ENCODE measurements at regions not wholly inside any gene's neighbourhood (a gene's known extent, or its start where the extent isn't known, plus 50 kb on each side); places are given as distances from the start of the nearest gene placed in this dataset.

DNA sequence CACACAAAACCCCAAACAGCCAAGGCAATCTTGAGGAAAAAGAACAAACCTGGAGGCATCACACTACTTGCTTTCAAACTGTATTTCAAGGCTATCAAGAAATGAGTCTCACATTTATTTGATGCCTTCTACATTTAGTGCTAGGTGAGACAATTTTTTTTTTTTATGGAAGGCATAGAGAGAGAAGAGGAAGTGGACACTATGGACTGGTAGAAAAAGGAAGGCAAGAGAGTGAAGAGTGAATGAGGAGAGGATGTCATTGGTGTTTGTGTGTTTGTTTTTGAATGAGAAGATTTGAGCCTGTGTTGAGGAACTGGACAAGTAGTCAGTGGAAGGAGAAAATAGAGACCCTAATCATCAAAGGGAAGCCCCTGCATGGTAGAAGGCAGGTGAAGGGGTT lies 182.0 kb upstream of the JAG1 start:
- TF ChIP-seq, protein P1, sequence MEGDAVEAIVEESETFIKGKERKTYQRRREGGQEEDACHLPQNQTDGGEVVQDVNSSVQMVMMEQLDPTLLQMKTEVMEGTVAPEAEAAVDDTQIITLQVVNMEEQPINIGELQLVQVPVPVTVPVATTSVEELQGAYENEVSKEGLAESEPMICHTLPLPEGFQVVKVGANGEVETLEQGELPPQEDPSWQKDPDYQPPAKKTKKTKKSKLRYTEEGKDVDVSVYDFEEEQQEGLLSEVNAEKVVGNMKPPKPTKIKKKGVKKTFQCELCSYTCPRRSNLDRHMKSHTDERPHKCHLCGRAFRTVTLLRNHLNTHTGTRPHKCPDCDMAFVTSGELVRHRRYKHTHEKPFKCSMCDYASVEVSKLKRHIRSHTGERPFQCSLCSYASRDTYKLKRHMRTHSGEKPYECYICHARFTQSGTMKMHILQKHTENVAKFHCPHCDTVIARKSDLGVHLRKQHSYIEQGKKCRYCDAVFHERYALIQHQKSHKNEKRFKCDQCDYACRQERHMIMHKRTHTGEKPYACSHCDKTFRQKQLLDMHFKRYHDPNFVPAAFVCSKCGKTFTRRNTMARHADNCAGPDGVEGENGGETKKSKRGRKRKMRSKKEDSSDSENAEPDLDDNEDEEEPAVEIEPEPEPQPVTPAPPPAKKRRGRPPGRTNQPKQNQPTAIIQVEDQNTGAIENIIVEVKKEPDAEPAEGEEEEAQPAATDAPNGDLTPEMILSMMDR (conservative IDR thresholded peaks at IDR 0.05; ENCODE audit: low read length), result no peak
- no peak for TF ChIP-seq EZH2phosphoT487 (IDR thresholded peaks at IDR 0.05; ENCODE audit: borderline replicate concordance, low read depth, low read length)
- no peaks in the 10 kb centered on the region for H3K36me3 ChIP-seq (ENCODE audit: insufficient read depth, low read length)
- no peaks in the 10 kb centered on the region for H3K4me1 ChIP-seq (ENCODE audit: insufficient read depth, low read length, poor library complexity, severe bottlenecking)
- intact Hi-C loops (cut with micrococcal nuclease; ENCODE audit: unreplicated experiment), result no loop called here
- H2AFZ ChIP-seq (ENCODE audit: low read length), result no peak overlapping the region
- BruUV-seq (replicated peaks), result no TSS peak
- no peaks in the 10 kb centered on the region for H3K9me2 ChIP-seq (ENCODE audit: insufficient read depth, low read length)
- H3K27ac ChIP-seq (ENCODE audit: low read depth, low read length, poor library complexity, severe bottlenecking), result no peak overlapping the region
- H3K4me2 ChIP-seq (ENCODE audit: low read length), result no peak overlapping the region
- no peaks in the 10 kb centered on the region for H4K20me1 ChIP-seq (ENCODE audit: insufficient read depth, low read length)
- H3K9me3 ChIP-seq (ENCODE audit: low read length), result no peaks in the 10 kb centered on the region
- no peaks in the 10 kb centered on the region for H3K79me2 ChIP-seq (ENCODE audit: insufficient read depth, low read depth, low read length)
- no peak overlapping the region for H3K4me3 ChIP-seq (ENCODE audit: low read depth, low read length, poor library complexity, severe bottlenecking)
- DNase-seq (ENCODE audit: low spot score), result no peak
- POLR2A ChIA-PET, result no interaction called here
- CTCF ChIA-PET (ENCODE audit: unreplicated experiment), result no interaction called here

DNA sequence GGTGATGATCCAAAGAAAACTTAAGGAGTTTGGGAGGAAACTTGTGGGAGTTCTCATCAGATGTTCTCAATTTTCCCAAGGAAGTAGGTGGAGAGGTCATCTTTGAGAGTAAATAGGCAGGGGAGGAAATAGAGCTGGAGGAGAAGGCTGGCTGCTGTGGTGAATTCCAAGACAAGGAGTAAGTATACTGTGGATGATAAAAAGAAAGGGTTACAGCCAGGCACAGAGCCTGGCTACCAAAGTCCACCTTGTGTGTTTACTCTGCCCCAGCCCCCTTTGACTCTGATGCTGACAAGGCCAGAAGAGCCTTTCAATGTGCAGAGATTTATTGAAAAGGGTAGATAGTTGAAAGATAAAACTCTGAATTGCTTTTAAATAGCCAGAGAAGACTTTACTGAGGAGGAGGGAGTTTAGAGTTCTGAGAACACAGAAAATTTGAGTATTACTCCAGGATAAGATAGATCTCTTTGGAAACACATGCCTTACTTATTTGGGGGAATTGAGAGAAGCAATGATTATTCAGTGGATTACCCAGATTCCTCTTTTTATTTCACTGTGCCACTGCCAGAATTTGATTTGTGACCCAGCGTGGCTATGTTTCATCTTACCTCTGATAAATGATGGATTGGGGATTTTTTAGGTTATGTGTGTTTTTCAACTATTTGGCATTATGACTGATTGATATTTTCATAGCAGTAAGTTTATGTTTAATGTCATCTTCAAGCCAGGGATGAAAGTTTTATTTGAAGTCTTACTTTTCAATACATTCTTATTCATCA lies 182.6 kb upstream of the JAG1 start:
- Histone ChIP-seq H3K79me2 (ENCODE audit: insufficient read depth, low read depth, low read length) (no peaks in the 10 kb centered on the region), H3K4me2 (ENCODE audit: low read length) (no peak overlapping the region), H3K4me3 (ENCODE audit: low read depth, low read length, poor library complexity, severe bottlenecking) (no peak overlapping the region), H3K9me2 (ENCODE audit: insufficient read depth, low read length) (no peaks in the 10 kb centered on the region), H2AFZ (ENCODE audit: low read length) (no peak overlapping the region), H3K27ac (ENCODE audit: low read depth, low read length, poor library complexity, severe bottlenecking) (no peak overlapping the region), H4K20me1 (ENCODE audit: insufficient read depth, low read length) (no peaks in the 10 kb centered on the region), H3K36me3 (ENCODE audit: insufficient read depth, low read length) (no peaks in the 10 kb centered on the region), H3K4me1 (ENCODE audit: insufficient read depth, low read length, poor library complexity, severe bottlenecking) (no peaks in the 10 kb centered on the region), H3K9me3 (ENCODE audit: low read length) (no peaks in the 10 kb centered on the region)
- TF ChIP-seq EZH2phosphoT487 (IDR thresholded peaks at IDR 0.05; ENCODE audit: borderline replicate concordance, low read depth, low read length), result no peak
- TF ChIP-seq, protein P1 (conservative IDR thresholded peaks at IDR 0.05; ENCODE audit: low read length), result no peak
- intact Hi-C loops (cut with micrococcal nuclease; ENCODE audit: unreplicated experiment), result no loop called here
- no peak for DNase-seq (ENCODE audit: low spot score)
- no TSS peak for BruUV-seq (replicated peaks)
- ChIA-PET CTCF (ENCODE audit: unreplicated experiment) (no interaction called here), POLR2A (no interaction called here)

DNA sequence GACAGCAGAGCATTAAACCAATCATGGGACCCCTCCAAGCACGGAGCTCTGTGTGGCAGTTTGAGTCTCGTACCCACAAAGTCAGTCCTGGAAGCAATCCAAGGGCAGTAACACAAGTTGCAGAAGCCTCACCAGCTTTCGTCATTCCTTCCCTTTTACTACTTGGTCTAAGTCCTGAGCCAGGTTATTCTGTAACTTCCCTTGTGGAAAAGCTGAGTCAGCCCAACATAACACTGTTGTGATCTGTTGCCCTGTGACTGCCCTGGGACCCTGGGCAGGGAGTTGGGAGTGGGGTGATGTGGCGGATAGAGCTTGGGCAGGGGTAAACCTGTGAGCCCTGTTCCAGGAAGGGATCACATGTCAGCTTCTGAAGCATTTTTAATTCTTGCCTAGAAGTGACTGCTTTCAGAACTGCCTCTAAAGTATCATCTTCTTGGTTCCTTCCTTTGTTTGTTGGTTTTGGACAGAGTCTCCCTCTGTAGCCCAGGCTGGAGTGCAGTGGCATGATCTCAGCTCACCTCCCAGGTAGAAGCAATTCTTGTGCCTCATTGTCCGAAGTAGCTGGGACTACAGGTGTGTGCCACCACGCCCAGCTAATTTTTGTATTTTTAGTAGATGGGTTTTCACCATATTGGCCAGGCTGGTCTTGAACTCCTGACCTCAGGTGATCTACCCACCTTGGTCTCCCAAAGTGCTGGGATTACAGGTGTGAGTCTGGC lies 183.7 kb upstream of the JAG1 start:
- Histone ChIP-seq H3K4me1 (ENCODE audit: insufficient read depth, low read length, poor library complexity, severe bottlenecking) (no peaks in the 10 kb centered on the region), H3K4me3 (ENCODE audit: low read depth, low read length, poor library complexity, severe bottlenecking) (no peak overlapping the region), H2AFZ (ENCODE audit: low read length) (no peak overlapping the region), H3K27ac (ENCODE audit: low read depth, low read length, poor library complexity, severe bottlenecking) (no peak overlapping the region), H3K4me2 (ENCODE audit: low read length) (no peak overlapping the region), H3K79me2 (ENCODE audit: insufficient read depth, low read depth, low read length) (no peaks in the 10 kb centered on the region), H3K9me2 (ENCODE audit: insufficient read depth, low read length) (no peaks in the 10 kb centered on the region), H4K20me1 (ENCODE audit: insufficient read depth, low read length) (no peaks in the 10 kb centered on the region), H3K9me3 (ENCODE audit: low read length) (no peaks in the 10 kb centered on the region), H3K36me3 (ENCODE audit: insufficient read depth, low read length) (no peaks in the 10 kb centered on the region)
- BruUV-seq (replicated peaks), result no TSS peak
- ChIA-PET POLR2A (no interaction called here), CTCF (ENCODE audit: unreplicated experiment) (no interaction called here)
- no peak for DNase-seq (ENCODE audit: low spot score)
- TF ChIP-seq, protein P1 (conservative IDR thresholded peaks at IDR 0.05; ENCODE audit: low read length), result no peak
- no peak for TF ChIP-seq EZH2phosphoT487 (IDR thresholded peaks at IDR 0.05; ENCODE audit: borderline replicate concordance, low read depth, low read length)
- intact Hi-C loops (cut with micrococcal nuclease; ENCODE audit: unreplicated experiment), result no loop called here
